ENCODE measurements at regions not wholly inside any gene's neighbourhood (a gene's known extent, or its start where the extent isn't known, plus 50 kb on each side); places are given as distances from the start of the nearest gene placed in this dataset.
"Not testable (repeated sequence)": the region's sequence is repeated elsewhere in the genome, so short reads cannot be mapped to it uniquely, and the experiment has no call there.

DNA sequence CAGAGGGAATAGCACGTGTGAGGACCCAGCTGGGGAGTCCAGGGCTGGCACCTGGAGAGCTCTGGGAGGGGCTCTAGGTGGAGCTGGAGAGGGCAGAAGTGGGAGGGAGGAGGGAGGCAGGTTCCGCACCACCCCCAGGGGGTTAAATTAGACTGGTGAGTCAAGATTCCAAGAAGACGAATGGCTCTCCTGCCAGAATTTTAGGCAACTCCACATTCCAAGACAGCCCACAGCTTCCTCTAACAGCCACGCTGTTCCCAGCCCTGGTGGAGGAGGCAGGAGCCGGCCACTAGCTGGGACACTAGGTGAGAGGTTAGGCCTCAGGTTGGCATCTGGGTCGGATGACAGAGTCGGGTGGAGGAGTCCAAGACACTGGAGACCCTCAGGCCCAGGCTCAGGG is 60.2 kb downstream of the TFAP2C start:
- no peak for DNase-seq

DNA sequence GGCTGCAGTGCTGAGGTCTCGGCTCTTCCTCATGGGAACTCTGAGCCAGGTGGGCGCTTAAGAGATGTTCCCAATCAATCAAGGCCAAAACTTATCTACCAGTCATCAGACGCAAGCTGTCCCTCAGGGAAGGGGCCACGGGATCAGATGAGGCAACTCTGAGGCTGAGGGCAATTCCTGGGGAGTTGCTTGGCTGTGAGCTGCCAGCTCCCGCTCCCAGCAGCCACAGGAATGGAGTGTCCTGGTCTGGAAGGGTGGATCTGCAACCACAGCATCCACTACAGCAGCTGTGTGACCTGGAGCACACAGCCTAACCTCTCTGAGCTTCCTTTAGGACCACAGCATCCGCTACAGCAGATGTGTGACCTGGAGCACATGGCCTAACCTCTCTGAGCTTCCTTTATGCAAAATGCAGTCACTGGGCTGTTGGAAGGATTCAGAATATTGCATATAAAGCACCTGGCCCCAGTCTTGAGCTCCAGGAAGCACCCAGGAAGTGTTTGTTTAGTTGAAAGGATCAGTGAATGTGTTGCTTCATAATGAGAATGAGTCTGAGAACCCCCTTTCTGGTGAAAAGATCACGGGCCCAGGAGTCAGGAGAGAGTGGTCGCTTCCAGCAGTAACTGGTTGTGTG is 60.9 kb downstream of the TFAP2C start:
- DNase-seq, result no peak

DNA sequence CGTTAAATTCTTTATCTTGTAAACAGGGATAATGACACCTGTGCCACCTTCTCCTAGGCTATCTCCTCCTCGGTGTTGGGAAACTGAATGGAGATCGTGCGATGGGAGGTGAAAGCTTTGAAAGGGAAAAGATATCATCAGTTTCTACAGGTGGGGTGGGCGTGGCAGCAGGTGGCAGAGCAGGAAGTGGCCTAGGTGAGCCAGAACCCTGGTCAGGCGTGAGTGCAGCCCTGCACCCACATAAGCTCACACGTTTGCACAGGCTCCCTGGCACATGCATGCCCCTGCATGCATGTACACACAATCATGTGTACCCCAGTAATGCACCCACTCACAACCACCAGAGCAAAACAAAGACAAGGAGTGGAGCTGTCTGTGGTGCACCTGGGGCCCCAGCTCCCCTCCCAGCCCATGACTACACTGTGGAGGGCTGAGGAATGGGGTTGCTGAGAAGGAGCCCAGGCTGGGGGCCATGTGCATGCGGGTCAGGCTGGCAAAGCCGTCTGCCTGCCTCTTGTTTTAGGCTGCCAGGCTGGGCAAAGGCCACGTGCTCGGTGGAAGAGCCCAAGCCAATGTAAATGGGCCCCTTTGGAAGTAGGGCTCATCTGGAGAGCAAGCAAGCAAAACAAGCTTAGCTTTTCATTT is 61.5 kb downstream of the TFAP2C start:
- no peak for DNase-seq

DNA sequence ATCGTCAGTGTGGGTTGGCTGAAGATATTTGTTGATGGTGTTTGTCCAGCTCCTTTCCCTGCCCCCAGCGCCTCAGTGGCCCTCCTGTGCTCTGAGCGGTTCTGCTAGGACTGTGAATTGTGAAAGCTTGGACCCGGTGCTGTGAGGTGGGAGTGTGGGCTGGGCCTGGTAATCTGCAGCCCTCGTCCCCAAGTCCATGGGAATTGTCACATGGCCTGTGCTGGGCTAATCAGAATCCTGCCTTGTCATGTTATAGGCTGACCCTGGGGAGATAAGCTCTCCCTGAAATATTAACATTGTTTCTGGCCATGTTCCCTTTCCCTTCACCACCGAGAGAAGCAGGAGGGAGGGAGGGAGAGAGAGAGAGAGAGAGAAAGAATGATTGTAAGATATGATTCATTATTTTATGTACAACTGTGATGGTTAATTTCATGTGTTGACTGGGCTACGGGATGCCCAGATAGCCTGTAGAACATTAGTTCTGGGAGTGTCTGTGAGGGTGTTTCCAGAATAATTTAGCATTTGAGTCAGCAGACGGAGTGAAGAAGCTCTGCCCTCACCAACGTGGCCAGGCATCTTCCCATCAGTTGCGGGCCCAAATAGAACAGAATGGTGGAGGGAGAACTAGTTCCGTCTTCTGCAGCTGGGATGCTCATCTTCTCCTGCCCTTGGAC is 62.4 kb downstream of the TFAP2C start:
- no peak for DNase-seq

DNA sequence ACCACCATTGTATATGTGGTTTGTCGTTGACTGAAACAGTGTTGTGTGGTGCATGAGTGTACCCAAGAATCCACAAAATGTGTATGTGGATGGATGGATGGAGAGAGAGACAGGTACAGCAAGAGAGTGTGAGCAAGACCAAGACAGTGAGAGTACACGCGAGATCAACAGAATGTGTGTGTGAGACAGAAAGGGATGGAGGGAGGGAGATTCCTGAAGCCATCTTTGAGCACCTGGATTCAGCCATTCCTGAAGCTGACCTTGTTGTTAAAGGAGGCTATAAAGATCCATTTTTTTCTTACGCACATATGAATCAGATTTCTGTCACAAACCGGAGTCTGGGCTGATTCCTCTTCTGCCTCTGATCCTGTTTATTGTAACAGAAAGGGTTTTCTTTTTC is 64.1 kb downstream of the TFAP2C start:
- DNase-seq, result no peak

DNA sequence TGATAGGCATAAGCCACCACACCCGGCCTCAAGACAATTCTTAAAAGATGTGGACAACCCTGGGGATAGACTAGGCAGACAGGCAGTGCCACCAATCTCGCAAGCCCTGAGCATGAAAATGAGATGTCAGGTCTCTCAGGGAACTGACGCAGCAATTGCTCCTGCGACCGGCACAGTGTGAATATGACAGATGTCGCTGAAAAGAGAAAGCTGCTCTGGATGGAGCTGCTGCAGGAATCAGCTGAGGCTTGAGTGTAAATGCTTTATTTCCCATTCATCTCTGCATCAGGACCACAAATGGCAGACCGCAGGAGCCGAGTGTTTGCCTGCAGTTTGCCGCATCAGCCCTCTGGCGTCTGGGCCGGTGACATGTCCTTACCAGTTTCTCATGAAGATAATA is 68.4 kb downstream of the TFAP2C start:
- no peak for DNase-seq

DNA sequence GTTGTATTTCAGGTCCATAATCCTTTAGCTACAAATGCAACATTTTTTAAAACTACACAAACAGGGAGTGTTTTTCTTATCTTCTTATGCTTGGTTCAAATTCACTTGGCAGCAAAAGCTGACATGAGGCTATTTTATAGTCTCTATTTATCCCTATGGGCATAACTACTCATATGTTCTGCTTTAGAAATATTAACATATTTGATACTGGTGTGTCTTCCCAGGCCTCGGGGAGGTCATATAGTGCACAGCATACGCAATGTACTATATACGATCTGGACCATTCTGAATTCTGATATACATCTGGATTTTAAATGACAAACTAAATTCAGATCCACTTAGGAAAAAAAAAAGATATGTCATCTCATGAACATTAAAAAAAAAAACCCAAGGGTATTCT is 69.2 kb downstream of the TFAP2C start:
- no peak for DNase-seq

DNA sequence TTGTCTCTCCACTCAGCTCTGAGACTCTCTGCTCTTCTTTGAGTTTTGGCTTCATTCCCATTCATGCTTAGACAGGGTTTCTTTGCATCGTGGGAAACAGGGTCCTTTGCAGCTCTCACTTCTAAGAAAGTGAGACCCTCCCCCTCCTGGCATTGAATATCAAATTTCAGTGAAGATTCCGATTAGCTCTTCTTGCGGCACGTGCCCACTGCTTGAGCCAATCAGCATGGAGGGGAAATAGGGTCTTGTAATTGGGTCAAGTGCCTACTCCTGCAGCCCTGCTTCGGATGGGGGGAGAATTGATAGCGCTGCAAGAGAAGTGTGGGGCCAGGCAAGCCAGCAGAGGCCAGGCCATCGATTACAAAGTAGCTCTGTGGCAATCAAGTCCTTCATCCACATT is 69.6 kb downstream of the TFAP2C start:
- DNase-seq, result no peak

DNA sequence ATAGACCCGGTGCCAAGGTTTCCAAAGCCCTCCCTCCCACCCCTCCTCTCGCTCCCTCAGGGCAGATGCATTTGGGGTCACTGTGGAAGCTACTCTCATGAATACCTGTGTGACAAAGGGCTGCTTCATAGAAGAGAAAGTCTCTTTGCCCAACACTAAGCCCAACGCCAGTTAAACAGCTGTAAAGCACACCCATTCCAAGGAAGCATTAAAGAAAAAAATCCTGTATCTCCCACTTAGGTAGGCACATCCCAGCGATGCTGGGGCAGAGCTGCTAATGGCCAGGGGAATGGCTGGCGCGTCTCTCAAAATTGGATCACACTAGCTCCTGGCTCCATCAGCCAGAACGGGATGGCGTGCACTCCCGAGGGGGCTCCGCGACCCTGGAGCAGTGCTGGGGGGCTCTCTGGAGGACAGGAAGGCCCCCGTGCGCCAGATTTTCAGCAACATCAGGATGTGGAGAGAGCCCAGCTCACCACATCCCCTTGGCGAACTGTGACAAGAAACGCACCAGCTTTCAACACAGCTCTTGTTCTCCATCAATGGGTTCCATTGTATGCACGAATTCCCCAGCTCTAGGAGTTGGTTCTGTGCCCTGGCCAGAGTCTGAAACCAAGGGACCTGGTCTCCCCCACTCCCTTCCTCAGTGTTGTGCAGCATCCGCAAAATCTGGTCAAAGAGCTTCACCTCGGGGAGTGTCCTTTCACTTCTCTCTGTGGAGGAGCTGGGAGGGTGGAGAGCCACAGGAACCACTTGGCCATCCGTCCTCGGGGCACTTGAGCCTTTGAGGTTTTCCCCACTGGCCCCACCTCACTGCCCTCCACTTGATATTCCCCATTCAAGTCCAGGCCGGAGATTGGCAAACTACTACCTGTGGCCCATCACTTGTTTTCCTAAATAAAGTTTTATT is 74.1 kb downstream of the TFAP2C start:
- no peak for DNase-seq

DNA sequence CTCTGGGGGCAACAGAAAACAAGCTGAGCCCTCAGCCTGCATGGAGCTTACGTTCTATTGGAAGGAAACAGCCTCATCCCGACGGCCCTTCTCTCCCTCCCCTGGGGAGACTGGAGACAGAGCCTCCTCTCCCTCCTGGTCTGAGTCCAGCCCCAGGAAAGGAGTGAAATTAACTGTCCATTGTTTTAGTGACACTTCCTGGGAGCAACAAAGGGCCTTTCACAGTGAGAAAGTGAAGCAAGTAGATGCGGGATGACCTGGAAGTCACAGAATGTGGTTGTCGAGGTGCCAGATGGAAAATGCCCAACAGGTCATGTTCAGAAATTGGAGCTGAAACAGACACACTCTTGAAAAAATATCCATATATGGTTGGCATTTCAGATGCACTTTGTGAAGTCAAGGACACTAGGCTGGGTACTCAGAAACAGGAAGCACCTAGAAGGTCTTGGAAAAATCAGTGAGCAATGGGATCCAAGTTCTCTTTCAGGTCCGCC is 77.8 kb downstream of the TFAP2C start:
- DNase-seq, result no peak

DNA sequence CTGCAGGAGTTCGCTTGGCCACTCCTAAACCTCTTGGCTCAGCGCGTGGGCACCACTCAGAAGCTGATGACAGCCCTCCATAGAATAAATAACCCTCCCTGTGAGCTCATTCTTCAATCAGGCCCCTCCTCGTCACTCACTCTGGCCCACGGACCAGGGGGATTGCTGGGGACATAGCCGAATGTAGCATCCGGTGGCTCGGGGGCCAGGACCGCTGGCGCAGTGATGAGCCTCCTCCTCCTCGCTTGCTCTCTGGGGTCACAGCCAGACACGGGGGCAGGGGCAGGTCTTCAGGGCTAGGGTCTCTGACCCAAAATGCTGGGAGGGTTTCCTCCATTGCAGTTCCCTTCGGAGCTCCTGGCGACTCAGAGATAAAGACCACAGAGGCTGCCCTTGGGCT is 79.9 kb downstream of the TFAP2C start:
- no peak for DNase-seq

DNA sequence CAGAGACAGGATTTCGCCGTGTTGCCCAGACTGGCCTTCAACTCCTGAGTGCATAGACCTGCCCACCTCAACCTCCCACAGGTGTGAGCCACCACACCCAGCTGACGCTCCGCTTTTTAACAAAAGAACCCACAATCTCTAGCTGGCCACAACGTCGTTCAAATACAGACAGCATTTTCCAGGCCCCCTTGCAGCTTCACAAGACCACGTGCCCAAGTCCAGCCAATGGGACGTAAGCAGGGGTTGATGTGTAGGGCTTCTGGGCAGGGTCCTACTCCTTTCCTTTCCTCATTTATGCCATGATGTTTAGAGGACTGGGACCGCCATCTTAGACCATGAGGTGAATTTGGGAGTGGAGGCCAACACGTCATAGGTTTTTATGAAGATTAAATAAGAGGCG is 81.0 kb downstream of the TFAP2C start:
- DNase-seq, result no peak

DNA sequence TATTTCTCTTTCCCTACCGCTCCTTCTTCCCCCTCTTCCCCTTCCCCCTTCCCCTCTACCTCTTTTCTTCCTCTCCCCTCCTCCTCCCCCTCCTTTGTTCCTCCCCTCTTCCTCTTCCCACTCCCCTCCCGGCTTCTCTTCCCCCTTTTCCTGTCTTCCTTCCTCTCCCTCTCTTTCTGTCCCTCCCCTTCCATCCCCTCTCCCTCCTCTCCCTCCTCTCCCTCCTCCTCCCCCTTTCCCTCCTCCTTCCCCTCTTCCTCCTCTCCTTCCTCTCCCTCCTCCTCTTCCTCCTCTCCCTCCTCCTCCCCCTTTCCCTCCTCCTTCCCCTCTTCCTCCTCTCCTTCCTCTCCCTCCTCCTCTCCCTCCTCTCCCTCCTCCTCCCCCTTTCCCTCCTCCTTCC is 81.5 kb downstream of the TFAP2C start:
- DNase-seq, result not testable (repeated sequence)

DNA sequence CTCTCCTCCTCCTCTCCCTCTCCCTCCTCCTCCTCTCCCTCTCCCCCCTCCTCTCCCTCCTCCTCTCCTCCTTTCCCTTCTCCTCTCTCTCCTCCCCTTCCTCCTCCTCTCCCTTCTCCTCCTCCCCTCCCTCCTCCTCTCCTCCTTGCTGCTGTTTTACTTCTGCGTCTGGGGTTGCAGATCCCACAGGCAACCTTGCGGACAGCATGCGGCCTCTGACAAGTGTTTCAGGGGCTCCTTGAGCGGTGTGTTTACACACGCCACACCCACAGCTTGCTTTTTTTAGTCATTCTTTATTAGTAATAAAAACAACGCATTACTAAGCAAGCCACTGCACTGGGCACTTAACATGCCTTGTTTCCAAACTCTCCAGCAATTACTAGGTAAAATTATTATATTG is 81.9 kb downstream of the TFAP2C start:
- DNase-seq, result no peak

DNA sequence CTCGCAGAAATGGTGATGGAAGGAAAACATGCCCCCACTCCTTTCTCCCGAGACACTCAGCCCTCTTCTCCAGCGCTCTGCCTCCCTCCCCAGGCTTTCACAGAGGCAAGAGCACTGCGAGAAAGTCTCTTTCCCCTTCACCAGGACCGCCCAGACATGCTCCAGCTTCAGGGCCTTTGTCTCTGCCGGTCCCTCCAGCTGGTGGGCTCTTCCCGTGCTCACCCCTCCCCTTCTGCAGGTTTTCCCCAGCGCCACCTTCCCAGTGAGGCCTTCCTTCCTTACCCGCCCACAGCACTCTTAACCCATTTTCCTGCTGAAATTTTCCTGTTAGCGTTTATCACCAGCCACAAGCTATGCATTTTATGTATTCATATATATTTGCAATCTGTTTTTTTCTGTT is 86.2 kb downstream of the TFAP2C start:
- no peak for DNase-seq

DNA sequence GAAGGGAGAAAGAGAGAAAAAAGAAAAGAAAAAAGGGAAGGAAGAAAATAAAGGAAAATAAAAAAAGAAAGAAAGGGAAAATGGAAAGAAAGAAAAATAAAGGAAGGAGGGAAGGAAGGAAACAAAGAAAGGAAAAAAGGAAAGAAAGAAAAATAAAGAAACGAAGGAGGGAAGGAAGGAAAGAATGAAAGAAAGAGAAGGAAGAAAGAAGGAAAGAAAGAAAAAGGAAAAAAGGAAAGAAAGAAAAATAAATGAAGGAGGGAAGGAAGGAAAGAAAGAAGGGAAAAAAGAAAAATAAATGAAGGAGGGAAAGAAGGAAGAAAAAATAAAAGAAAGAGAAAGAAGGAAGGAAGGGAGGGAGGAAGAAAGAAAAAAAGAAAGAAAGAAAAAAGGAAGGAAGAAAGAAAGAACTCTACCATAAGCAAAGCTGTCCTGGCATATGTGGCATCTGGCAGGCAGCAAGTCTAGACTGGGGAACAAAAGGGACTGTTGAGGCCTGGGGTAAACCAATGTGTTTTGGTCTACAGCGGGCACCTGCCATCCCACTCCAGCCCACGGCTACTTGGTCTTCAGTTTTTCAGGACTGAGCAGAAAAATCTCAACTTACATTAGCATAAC is 86.9 kb downstream of the TFAP2C start:
- DNase-seq, result no peak

DNA sequence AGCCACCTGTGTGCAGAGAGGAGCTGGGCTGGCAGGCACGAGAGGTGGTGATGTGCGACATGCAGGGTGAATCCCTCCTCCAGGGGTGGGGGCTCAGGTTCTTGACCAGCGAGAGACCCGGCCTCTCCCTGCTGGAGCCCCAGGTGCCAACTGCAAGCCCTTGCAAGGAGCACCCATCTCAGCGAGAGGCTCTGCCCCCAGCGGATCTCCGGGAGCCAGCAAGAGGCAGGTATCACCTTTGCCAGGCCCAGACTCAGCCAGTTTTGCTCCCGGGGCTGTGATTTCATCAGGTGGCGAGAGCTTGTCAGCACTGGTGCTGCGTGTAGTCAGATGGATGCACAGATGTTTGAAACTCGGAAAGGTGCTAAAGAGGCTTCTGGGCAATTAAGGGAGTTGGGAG is 87.7 kb downstream of the TFAP2C start:
- DNase-seq, result no peak

DNA sequence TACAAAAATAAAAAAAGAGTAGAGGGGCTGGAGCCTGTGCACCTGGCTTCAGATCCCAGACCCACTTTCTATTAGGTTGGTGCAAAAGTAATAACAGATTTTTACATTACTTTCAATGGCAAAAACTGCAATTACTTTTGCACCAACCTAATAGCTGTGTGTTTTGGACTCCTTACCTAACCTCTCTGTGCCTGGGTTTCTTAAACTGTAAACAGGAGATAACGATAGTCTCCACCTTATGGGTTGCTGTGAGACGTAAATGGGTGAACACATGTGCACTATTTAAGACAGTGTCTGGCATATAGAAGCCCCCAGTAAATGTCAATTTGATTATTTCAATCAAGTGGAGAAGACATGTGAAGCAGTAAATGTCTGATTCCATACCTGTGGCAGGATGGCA is 89.7 kb downstream of the TFAP2C start:
- no peak for DNase-seq

DNA sequence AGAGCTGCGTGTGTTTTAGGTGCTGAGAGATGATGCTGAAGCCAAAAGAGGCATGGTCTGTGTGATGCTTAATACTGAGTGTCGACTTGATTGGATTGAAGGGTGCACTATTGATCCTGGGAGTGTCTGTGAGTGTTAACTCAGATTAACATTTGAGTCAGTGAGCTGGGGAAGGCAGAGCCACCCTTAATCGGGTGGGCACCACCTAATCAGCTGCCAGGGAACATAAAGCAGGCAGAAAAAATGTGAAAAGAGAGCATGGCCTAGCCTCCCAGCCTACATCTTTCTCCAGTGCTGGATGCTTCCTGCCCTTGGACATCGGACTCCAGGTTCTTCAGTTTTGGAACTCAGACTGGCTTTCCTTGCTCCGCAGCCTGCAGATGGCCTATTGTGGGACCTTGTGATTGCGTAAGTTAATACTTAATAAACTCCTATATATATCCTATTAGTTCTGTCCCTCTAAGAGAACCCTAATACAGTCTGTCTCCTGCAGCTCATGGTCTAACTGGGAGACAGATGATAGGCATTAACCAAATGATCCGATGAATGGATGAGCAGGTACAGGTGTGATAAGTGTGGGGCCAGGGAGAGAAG is 91.6 kb downstream of the TFAP2C start:
- no peak for DNase-seq

DNA sequence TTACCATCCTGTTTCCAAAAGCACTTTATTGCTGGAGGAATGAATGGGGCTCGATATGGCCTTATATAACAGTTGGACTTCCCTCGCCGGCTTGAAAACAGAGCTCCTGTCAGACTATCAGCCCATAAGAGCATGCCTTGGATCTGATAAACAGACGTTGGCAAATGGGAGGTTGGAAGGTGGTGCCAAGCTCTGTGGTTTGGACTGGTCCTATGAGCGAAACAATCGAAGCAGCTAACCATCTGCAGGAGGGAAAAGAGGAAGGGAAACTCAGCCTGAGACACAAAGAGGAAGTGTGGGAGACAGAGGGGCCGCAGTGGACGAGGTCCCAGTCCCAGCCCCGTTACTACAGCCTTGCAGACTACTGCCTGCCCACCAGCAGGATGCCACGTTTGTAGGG is 92.9 kb downstream of the TFAP2C start:
- DNase-seq, result no peak

DNA sequence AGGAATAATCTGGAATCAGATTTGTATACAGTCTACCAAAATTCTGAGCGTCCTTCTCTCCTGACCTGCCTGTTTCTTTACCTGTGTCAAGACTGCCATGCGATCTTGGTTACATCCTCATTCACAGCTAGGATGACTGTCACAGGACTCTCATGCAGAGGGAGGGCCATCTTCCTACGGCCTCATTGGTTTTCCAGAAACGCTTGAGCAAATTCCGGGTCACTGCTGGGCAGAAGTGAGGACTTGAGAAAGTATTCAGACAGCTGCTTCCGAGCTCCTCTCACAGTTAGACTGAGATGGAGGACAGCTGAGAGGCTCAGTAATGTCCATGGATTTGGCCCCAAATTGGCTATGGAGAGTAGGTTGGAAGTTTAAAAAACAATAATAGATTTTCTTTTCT is 94.2 kb downstream of the TFAP2C start:
- DNase-seq, result no peak

DNA sequence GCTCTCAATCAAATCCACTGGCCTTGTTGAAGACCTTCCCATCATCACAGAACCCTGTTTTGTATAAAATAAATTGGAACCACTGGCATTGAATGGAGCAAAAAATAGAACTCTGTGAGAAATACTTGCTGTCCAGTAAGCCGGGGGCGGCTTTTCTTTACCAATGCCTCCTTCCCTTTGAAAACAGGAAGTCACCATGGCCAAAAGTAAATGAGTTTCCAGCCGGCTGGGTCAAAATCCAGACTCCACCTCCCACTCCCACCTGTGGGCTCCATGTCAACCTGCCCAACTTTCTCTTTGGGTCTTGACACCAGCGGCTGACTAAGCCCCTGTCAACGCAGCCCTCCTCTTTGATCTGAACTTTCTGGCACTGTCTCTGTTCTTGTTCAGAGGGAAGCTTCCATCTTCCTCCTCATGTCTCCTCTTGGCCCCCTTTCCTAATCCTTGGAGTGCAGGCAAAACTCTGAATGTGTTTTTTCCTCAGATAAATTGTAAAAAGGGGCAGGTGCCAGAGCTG is 95.2 kb downstream of the TFAP2C start:
- DNase-seq, result no peak

Measured in left kidney (tissue), 1 donor.